ENCODE measurements at regions not wholly inside any gene's neighbourhood (a gene's known extent, or its start where the extent isn't known, plus 50 kb on each side); places are given as distances from the start of the nearest gene placed in this dataset.

DNA sequence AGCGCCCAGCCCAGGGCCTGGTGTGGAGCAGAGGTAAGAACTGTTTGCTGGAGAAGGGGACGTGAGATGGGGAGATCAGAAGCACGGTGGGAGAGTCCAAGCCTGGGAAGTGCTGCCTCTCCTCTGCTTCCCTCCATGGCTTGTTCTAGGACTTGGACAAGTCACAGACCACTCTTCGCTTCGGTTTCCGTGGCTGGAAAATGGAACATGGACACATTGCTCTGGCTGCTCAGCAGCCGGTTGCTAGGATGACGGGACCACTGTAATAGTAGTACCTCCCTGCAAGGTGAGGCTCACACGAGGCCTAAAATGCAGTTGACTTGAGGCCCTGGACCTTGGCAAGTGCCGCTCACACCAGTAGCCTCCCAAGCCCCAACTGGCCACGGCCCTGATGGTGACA, 175.8 kb upstream of the FSTL4 start:
- TF ChIP-seq CTCF (IDR thresholded peaks at IDR 0.05; ENCODE audit: insufficient read depth, low read length), result no peak
- TF ChIP-seq GABPA (IDR thresholded peaks at IDR 0.05; ENCODE audit: low read depth), result no peak
- TF ChIP-seq POLR2AphosphoS5 (IDR thresholded peaks at IDR 0.05; ENCODE audit: low read depth), result no peak
- no peak for TF ChIP-seq REST (IDR thresholded peaks at IDR 0.05; ENCODE audit: insufficient replicate concordance, low read depth)

All from HL-60 (cell line).